ENCODE measurements at regions not wholly inside any gene's neighbourhood (a gene's known extent, or its start where the extent isn't known, plus 50 kb on each side); places are given as distances from the start of the nearest gene placed in this dataset.
A peak's percentile ranks its signal among the peaks of the same experiment; 100 is the strongest.

DNA sequence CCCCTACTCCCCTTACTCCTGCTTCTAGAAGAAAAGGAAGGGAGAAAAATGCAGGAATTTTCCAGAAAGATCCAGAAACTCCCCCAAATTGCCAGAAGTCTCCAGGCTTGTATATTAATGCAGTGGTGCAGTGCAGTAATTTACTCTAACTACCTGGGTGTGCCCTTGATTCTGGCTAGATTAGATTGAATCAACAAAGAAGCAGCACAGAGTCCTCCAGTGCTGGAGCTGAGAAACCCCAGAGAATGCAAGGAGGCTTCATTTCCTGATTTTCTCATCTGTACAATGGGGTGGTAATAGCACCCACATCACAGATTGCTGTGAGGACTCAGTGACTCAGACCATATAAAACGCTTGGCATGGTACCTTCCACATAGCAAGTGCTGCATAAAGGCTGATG is 247.3 kb upstream of the RPL38 start:
- no peak for DNase-seq (ENCODE audit: low spot score)

DNA sequence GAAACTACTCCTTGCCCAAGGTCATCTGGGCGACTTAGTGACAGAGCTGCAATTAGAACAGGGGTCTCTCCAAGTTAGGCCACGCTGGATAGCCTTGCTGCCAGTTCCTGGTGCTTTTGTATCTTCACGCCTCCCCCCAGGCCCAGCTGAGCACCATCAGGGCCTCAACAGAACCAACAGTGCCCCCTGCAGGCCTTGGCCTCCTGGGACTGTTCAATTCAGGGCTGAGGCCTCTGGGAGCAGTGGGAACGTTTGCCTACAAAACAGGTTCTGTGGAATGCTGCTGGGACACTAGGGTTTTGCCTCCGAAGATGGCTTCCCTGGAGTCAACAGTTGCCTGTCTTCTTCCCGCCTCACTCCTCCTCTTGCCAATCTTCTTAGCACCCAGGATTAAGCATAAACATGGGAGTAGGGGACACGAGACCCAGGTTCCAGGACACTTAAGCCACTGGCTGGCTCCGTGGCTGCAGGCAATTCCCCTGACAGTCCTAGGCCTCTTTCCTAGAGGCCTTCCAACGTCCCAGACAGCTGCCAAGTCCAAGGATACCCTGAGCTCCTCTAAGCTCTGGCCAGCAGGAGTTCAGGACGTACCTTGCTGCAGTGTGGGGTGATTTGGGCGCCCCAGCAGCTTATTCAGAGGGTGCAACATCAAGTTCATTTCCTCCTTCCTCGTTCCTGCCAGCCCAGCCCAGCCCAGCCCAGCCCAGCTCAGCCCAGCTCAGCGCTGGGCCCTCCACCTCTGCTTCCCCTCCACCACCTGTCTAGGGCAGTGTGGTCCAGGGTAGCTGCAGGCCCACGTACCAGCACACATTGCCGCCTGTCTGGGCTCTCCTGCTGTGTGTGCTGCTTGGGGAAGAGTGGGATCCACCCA is 246.6 kb upstream of the RPL38 start:
- DNase-seq (ENCODE audit: low spot score), result peak; percentile 61

DNA sequence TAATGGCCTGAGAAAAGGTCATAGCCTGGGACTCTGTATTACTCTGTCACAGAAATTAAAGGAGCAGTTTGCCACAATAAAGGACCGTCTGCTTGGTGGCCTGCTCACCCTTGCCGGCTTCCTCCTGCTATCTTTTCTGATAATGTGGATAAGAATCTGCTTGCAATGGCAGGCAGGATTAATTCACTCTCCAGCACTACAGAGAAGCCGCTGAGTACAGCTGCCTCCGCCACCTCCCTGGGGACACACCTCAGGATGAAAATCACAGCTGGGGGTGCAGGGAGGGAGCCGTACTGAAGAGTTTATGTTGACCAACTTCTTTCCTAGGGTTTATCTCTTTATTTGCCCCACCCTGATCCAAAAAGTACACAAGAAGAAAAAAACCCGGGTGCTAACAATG is 245.9 kb upstream of the RPL38 start:
- no peak for DNase-seq (ENCODE audit: low spot score)

- DNase-seq (ENCODE audit: low spot score), result no peak
Measured at GRCh38 chr17:73958453-73958852, 245.0 kb upstream of the RPL38 start.

- DNase-seq (ENCODE audit: low spot score), result no peak
Measured at GRCh38 chr17:73960469-73960868, 243.0 kb upstream of the RPL38 start.

GRCh38 chr17:73962308-73962707 is 241.2 kb upstream of the RPL38 start:
- no peak for DNase-seq (ENCODE audit: low spot score)

DNA sequence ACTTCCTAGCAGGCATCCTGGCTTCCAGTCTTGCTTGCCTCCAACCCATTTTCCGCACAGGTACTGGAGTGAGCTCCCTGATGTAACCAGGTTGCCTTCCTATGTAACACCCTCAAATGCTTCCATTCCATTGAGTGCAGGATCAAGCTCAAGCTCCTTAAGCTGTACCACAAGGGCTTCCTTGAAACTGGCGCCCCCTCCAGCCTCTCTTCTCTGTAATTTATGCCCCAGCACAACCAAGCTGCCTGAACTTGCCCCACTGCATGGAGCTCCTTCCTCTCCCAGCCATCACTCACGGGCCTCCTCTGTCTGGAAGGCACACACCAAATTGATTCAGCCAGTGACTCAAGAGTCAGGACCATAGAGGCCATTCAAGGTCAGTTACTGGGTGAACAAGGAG is 234.8 kb upstream of the RPL38 start:
- no peak for DNase-seq (ENCODE audit: low spot score)

- DNase-seq (ENCODE audit: low spot score), result no peak
Measured at GRCh38 chr17:73969956-73970355, 233.5 kb upstream of the RPL38 start.

DNA sequence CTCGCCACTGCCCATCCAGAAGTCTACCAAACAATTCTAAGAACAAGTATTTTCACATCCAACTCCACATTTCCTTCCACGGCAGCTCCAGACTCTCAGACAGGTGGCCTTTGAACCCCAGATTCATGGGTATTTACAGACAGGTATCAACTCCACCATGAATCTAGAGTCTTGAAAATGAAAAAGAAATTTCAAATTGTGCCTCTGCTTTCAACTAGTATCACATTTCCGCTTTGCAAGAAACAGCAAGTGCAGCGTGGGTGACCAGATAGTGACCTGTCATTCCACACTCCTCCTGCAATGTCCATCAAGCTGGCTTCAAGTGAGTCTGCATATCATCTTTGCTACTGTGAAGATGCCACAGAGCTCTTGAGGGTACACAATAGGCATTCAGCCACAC is 232.4 kb upstream of the RPL38 start:
- DNase-seq (ENCODE audit: low spot score), result no peak

- no peak for DNase-seq (ENCODE audit: low spot score)
Measured at GRCh38 chr17:73972056-73972455, 231.4 kb upstream of the RPL38 start.

DNA sequence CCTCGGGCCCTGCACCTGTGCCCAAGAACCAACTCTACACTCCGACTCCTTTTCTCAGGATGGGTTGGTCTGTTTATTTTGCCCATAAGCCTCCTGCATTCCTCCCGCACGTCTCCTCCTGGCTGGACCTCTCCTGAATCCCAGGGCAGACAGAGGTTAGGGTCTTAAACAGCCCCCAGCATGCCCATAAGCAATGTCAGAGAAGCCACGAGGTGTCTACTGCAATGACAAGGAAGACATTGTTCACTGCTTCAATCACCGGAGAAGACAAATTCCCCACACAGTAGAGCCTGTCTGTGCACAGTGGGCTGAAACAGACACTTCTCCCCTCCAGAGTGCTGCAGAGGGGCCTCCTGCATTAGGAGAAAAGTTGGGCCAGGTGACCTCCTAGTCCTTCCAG is 230.6 kb upstream of the RPL38 start:
- DNase-seq (ENCODE audit: low spot score), result no peak

- DNase-seq (ENCODE audit: low spot score), result no peak
Measured at GRCh38 chr17:73973586-73974409, 229.7 kb upstream of the RPL38 start.

DNA sequence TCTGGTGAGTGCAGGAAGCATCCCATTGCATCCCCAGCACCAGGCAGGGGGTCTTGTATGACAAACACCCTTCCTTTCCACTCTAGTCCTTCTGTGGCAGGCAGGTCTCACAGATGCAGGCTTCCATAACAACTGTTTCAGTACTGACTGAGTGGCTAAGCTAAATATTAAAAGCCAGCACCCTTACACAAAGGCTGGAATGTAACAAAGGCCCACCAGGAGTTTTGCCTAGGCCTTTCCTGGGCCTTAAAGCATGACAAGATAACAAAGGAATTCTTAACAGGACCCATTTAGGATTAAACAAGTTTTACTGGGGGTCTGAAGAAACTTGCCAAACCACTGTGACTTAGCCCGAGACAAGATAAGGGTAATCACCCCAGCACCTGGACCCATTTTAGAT is 228.9 kb upstream of the RPL38 start:
- DNase-seq (ENCODE audit: low spot score), result no peak

DNA sequence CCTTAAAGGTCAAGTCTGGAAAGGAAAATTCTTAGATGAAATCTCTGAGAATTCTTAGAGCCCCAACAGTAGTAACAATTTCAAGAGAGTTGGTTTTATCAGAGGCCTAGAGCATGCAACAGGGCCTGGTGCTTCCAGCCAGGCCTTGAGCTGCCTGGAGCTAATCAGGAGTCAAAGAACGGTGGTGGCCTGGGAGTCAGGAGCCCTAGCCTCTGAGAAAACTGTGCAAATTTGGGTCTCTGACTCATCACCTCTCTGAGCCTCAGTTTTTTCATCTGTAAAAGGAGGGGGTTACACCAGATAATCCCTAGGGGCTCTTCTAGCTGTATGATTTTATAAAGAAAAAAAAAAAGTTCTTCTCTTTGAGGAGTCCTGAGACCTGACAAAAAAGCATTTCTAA is 227.3 kb upstream of the RPL38 start:
- no peak for DNase-seq (ENCODE audit: low spot score)

- no peak for DNase-seq (ENCODE audit: low spot score)
Measured at GRCh38 chr17:73976676-73977521, 226.6 kb upstream of the RPL38 start.

DNA sequence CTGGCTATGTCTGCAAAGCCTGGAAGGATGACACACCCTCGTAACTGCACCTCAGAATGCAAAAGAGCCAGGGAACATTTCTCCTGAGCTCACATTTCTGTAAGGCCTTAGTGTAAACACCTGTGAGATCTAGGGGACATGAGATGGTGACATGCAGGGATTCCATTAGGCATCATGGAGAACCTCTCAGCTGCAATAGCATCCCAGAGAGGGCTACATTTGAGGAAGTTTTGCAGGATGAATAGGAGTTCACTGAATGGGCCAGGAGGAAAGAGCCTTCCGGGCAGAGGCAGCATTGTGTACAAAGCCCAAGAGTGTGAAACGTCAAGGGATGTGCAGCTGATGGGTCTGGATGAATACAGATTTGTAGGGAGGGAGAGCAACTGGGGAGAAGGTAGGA is 223.0 kb upstream of the RPL38 start:
- DNase-seq (ENCODE audit: low spot score), result no peak

DNA sequence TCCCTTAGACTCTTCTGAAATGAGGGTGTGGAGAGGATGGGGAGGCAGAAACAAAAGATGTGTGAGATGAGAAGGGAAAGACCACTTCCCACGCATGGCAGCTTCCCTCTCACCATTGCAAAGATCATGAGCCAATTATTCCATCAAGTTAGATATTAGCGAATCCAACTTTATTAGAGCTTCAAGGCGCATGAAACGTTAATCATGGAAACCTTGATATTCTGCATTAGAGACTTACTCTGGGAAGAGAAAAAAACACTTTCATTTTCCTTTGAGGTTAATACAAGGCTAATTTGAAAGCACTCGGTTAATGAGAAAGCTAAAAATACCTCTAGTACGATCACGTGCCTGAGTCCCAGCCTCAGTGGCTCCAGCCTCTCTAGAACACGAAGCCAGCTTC is 220.6 kb upstream of the RPL38 start:
- DNase-seq (ENCODE audit: low spot score), result no peak

GRCh38 chr17:73983621-73984400 is 219.7 kb upstream of the RPL38 start:
- DNase-seq (ENCODE audit: low spot score), result no peak

GRCh38 chr17:73984941-73985340 is 218.5 kb upstream of the RPL38 start:
- DNase-seq (ENCODE audit: low spot score), result no peak

GRCh38 chr17:73985466-73986015 is 217.9 kb upstream of the RPL38 start:
- no peak for DNase-seq (ENCODE audit: low spot score)

DNA sequence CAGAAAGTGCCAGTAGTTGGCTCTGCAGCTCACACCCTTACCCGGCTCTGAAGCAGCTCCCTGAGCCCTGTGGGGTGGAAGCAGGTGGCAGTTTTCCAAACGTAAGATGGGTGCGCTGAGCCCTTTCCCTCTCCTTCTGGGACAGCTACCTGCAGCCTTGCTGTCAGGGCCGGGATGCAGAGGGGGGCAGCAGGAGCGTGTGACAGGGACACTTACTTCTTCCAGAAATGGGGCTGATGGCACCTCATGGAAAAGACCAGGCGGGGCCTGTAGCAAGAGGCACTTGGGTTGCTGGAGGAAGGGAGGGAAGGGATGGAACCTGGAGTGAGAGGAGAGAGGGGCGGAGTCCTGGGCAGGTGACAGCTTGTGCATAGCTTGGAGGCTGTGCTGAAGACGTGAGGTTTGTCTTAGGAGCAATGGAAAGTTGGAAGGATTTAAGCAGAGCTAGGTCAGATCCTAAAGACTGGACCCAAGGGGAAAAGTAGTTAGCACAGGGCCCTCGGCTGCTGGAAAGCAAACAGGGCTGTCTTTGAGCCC is 216.8 kb upstream of the RPL38 start:
- DNase-seq (ENCODE audit: low spot score), result no peak
